ENCODE measurements at regions not wholly inside any gene's neighbourhood (a gene's known extent, or its start where the extent isn't known, plus 50 kb on each side); places are given as distances from the start of the nearest gene placed in this dataset.

- ChIA-PET POLR2A (ENCODE audit: unreplicated experiment) (no interaction called here), CTCF (no interaction called here)
- Histone ChIP-seq H3K9me3 (ENCODE audit: low read length) (no peaks in the 10 kb centered on the region), H3K4me2 (ENCODE audit: low read length) (0 out of 2 replicates have a peak overlapping the region, but pooled peaks have one; percentile 12), H3K9me2 (replicated peaks; ENCODE audit: low read length) (no peaks in the 10 kb centered on the region), H2AFZ (ENCODE audit: low read length) (no peak overlapping the region), H3K79me2 (ENCODE audit: low read length) (no peaks in the 10 kb centered on the region), H3K4me3 (ENCODE audit: low read length) (no peak overlapping the region), H3K27ac (ENCODE audit: low read length) (no peak overlapping the region), H4K20me1 (ENCODE audit: low read length) (no peaks in the 10 kb centered on the region), H3K36me3 (ENCODE audit: low read depth, low read length) (no peaks in the 10 kb centered on the region), H3K27me3 (ENCODE audit: low read length) (no peaks in the 10 kb centered on the region), H3K4me1 (ENCODE audit: insufficient read depth, low read length) (peaks cover 17% of the 10 kb centered on the region), H3F3A (ENCODE audit: low read length, unreplicated experiment) (no peaks in the 10 kb centered on the region), H3K9ac (ENCODE audit: low read length) (no peak overlapping the region)
- ATAC-seq = peak; percentile 80
- DNase-seq = peak; percentile 62
- BruUV-seq (replicated peaks) = no TSS peak
- intact Hi-C loops (cut with micrococcal nuclease) = loop anchor here (5.0 kb wide), 1 partner anchor 140 kb away; no protein-coding TSS in a partner anchor
- TF ChIP-seq CTCF (conservative IDR thresholded peaks at IDR 0.05; ENCODE audit: low read depth, low read length) = no peak
- TF ChIP-seq EZH2 (IDR thresholded peaks at IDR 0.05; ENCODE audit: low read length, unreplicated experiment) = no peak
- TF ChIP-seq EZH2phosphoT487 (IDR thresholded peaks at IDR 0.05; ENCODE audit: borderline replicate concordance, low read length) = no peak
Observed at GRCh38 chrX:138986866-138987265, 275.3 kb upstream of the FGF13 start.

- no peak for TF ChIP-seq EZH2 (IDR thresholded peaks at IDR 0.05; ENCODE audit: low read length, unreplicated experiment)
- no peak for TF ChIP-seq CTCF (conservative IDR thresholded peaks at IDR 0.05; ENCODE audit: low read depth, low read length)
- no peak for TF ChIP-seq EZH2phosphoT487 (IDR thresholded peaks at IDR 0.05; ENCODE audit: borderline replicate concordance, low read length)
- no peaks in the 10 kb centered on the region for H3K36me3 ChIP-seq (ENCODE audit: low read depth, low read length)
Observed at GRCh38 chrX:138986235-138986634, 274.7 kb upstream of the FGF13 start.

GRCh38 chrX:138982365-138982764 is 270.8 kb upstream of the FGF13 start:
- Histone ChIP-seq H3K79me2 (ENCODE audit: low read length) (no peaks in the 10 kb centered on the region), H3K9me2 (replicated peaks; ENCODE audit: low read length) (no peaks in the 10 kb centered on the region), H3K9ac (ENCODE audit: low read length) (no peak overlapping the region), H3K4me3 (ENCODE audit: low read length) (no peak overlapping the region), H2AFZ (ENCODE audit: low read length) (no peak overlapping the region), H3K27me3 (ENCODE audit: low read length) (no peaks in the 10 kb centered on the region), H3K4me2 (ENCODE audit: low read length) (no peak overlapping the region), H3K9me3 (ENCODE audit: low read length) (no peaks in the 10 kb centered on the region), H3K36me3 (ENCODE audit: low read depth, low read length) (no peaks in the 10 kb centered on the region), H4K20me1 (ENCODE audit: low read length) (no peaks in the 10 kb centered on the region), H3K4me1 (ENCODE audit: insufficient read depth, low read length) (peaks cover 17% of the 10 kb centered on the region), H3K27ac (ENCODE audit: low read length) (no peak overlapping the region), H3F3A (ENCODE audit: low read length, unreplicated experiment) (no peaks in the 10 kb centered on the region)
- no peak for ATAC-seq
- intact Hi-C loops (cut with micrococcal nuclease) = no loop called here
- ChIA-PET CTCF (no interaction called here), POLR2A (ENCODE audit: unreplicated experiment) (no interaction called here)
- DNase-seq = no peak
- TF ChIP-seq EZH2 (IDR thresholded peaks at IDR 0.05; ENCODE audit: low read length, unreplicated experiment) = no peak
- no peak for TF ChIP-seq CTCF (conservative IDR thresholded peaks at IDR 0.05; ENCODE audit: low read depth, low read length)
- TF ChIP-seq EZH2phosphoT487 (IDR thresholded peaks at IDR 0.05; ENCODE audit: borderline replicate concordance, low read length) = no peak
- BruUV-seq (replicated peaks) = no TSS peak

More at GRCh38 chrX:138986235-138986634, 274.7 kb upstream of the FGF13 start:
- no peak overlapping the region for H2AFZ ChIP-seq (ENCODE audit: low read length)
- BruUV-seq (replicated peaks) = no TSS peak
- H3K27me3 ChIP-seq (ENCODE audit: low read length) = no peaks in the 10 kb centered on the region
- H3K4me1 ChIP-seq (ENCODE audit: insufficient read depth, low read length) = peaks cover 17% of the 10 kb centered on the region
- ATAC-seq (no peak), DNase-seq (no peak)
- POLR2A ChIA-PET (ENCODE audit: unreplicated experiment) = no interaction called here
- H3K4me3 ChIP-seq (ENCODE audit: low read length) = no peak overlapping the region
- no peaks in the 10 kb centered on the region for H4K20me1 ChIP-seq (ENCODE audit: low read length)
- H3K9me2 ChIP-seq (replicated peaks; ENCODE audit: low read length) = no peaks in the 10 kb centered on the region
- no peaks in the 10 kb centered on the region for H3K79me2 ChIP-seq (ENCODE audit: low read length)
- CTCF ChIA-PET = no interaction called here
- intact Hi-C loops (cut with micrococcal nuclease) = loop anchor here (5.0 kb wide), 1 partner anchor 139 kb away; no protein-coding TSS in a partner anchor
- no peak overlapping the region for H3K4me2 ChIP-seq (ENCODE audit: low read length)
- H3F3A ChIP-seq (ENCODE audit: low read length, unreplicated experiment) = no peaks in the 10 kb centered on the region
- no peaks in the 10 kb centered on the region for H3K9me3 ChIP-seq (ENCODE audit: low read length)
- H3K27ac ChIP-seq (ENCODE audit: low read length) = no peak overlapping the region
- no peak overlapping the region for H3K9ac ChIP-seq (ENCODE audit: low read length)
